Mesenchymal stem cell (in vitro differentiated cells and primary cell): ENCODE measurements at regions not wholly inside any gene's neighbourhood (a gene's known extent, or its start where the extent isn't known, plus 50 kb on each side); places are given as distances from the start of the nearest gene placed in this dataset.
"Not testable (repeated sequence)": the region's sequence is repeated elsewhere in the genome, so short reads cannot be mapped to it uniquely, and the experiment has no call there.

Source experiments
- DNase-seq: peaks from one replicate; pipeline ENCODE4 v3.0.0-alpha.2; 2013
- H2AFZ ChIP-seq: one replicate; pipeline ENCODE4 v1.6.1; 2013; ENCODE audit warnings: low read depth, mild to moderate bottlenecking, control low read depth, inconsistent platforms, low read length, moderate library complexity
- H2AK5ac ChIP-seq: 2 replicates; pipeline ENCODE4 v1.6.1; 2013; ENCODE audit warnings: low read length, moderate library complexity, mild to moderate bottlenecking, inconsistent platforms; ENCODE audit not compliant: severe bottlenecking
- H2BK120ac ChIP-seq: one replicate; pipeline ENCODE4 v1.6.1; 2013; ENCODE audit warnings: low read depth, mild to moderate bottlenecking, inconsistent platforms, low read length, moderate library complexity
- H2BK12ac ChIP-seq, 2 experiments: one replicate each; pipeline ENCODE4 v1.6.1; 2013; ENCODE audit warnings: inconsistent platforms in 2 of 2, low read length in 2 of 2, mild to moderate bottlenecking in 2 of 2, moderate library complexity in 2 of 2, control low read depth in 1 of 2
- H2BK15ac ChIP-seq: one replicate; pipeline ENCODE4 v1.6.1; 2013; ENCODE audit warnings: mild to moderate bottlenecking, low read depth, inconsistent platforms; ENCODE audit not compliant: poor library complexity, severe bottlenecking
- H2BK5ac ChIP-seq: 2 replicates; pipeline ENCODE4 v1.6.1; 2013; ENCODE audit warnings: low read depth, mild to moderate bottlenecking, low read length, control low read depth, inconsistent platforms; ENCODE audit not compliant: poor library complexity, severe bottlenecking
- H3K14ac ChIP-seq, 2 experiments: one replicate each; pipeline ENCODE4 v1.6.1; 2013; ENCODE audit warnings: inconsistent platforms in 2 of 2, low read length in 2 of 2, control low read depth in 1 of 2, mild to moderate bottlenecking in 1 of 2, moderate library complexity in 1 of 2
- H3K18ac ChIP-seq, 2 experiments: one replicate each; pipeline ENCODE4 v1.6.1; 2013; ENCODE audit warnings: inconsistent platforms in 2 of 2, low read length in 2 of 2, control low read depth in 1 of 2, low read depth in 1 of 2, mild to moderate bottlenecking in 1 of 2
- H3K23ac ChIP-seq, 2 experiments: one replicate each; pipeline ENCODE4 v1.6.1; 2013; ENCODE audit warnings: inconsistent platforms in 2 of 2, low read length in 2 of 2, mild to moderate bottlenecking in 2 of 2, moderate library complexity in 2 of 2, control low read depth in 1 of 2
- H3K27ac ChIP-seq: 2 replicates; pipeline ENCODE4 v1.5.1; 2013; ENCODE audit warnings: mild to moderate bottlenecking, moderate library complexity, low read length, control low read depth, inconsistent platforms; ENCODE audit not compliant: poor library complexity, severe bottlenecking
- H3K27me3 ChIP-seq, 2 experiments: 2 replicates each; pipeline versions ENCODE4 v1.6.1 to v1.7.0; 2013; ENCODE audit warnings: low read length in 2 of 2, mild to moderate bottlenecking in 2 of 2, moderate library complexity in 2 of 2, control low read depth in 1 of 2, inconsistent platforms in 1 of 2; ENCODE audit not compliant: control insufficient read depth in 1 of 2, insufficient read depth in 1 of 2
- H3K36me3 ChIP-seq, 2 experiments: 2 replicates each; pipeline versions ENCODE4 v1.6.1 to v1.7.0; 2013; ENCODE audit warnings: low read length in 2 of 2, control low read depth in 1 of 2, inconsistent platforms in 1 of 2, low read depth in 1 of 2, mild to moderate bottlenecking in 1 of 2; ENCODE audit not compliant: insufficient read depth in 2 of 2, control insufficient read depth in 1 of 2
- H3K4ac ChIP-seq, 2 experiments: one replicate each; pipeline ENCODE4 v1.6.1; 2013; ENCODE audit warnings: inconsistent platforms in 2 of 2, low read length in 2 of 2, mild to moderate bottlenecking in 2 of 2, moderate library complexity in 2 of 2, control low read depth in 1 of 2, low read depth in 1 of 2
- H3K4me1 ChIP-seq: 2 replicates; pipeline ENCODE4 v1.6.1; 2013; ENCODE audit warnings: low read depth, low read length, control low read depth; ENCODE audit not compliant: control insufficient read depth, insufficient read depth
- H3K4me2 ChIP-seq: 2 replicates; pipeline ENCODE4 v1.6.1; 2013; ENCODE audit warnings: low read length, mild to moderate bottlenecking, inconsistent platforms; ENCODE audit not compliant: poor library complexity, severe bottlenecking
- H3K4me3 ChIP-seq, 2 experiments: 2 replicates each; pipeline versions ENCODE4 v1.5.1 to v1.7.0; 2013; ENCODE audit warnings: low read length in 2 of 2, mild to moderate bottlenecking in 2 of 2, control low read depth in 1 of 2, low read depth in 1 of 2; ENCODE audit not compliant: insufficient read depth in 1 of 2
- H3K79me1 ChIP-seq: replicated peaks from 2 replicates; pipeline ENCODE4 v1.6.1; 2013; ENCODE audit warnings: mild to moderate bottlenecking, control low read depth, low read length, inconsistent platforms; ENCODE audit not compliant: poor library complexity, severe bottlenecking
- H3K9ac ChIP-seq: 2 replicates; pipeline ENCODE4 v1.7.0; 2013; ENCODE audit warnings: mild to moderate bottlenecking, low read length, moderate library complexity
- H3K9me3 ChIP-seq: 2 replicates; pipeline ENCODE4 v1.7.0; 2013; ENCODE audit warnings: mild to moderate bottlenecking, low read length; ENCODE audit not compliant: control insufficient read depth
- H4K8ac ChIP-seq: one replicate; pipeline ENCODE4 v1.6.1; 2013; ENCODE audit warnings: inconsistent platforms, mild to moderate bottlenecking, low read length, moderate library complexity
- H4K91ac ChIP-seq: one replicate; pipeline ENCODE4 v1.6.1; 2013; ENCODE audit warnings: mild to moderate bottlenecking, low read length, inconsistent platforms
- WGBS: methylation state at CpG from one replicate; pipeline ENCODE4 v1.1.7; 2013; ENCODE audit warnings: mixed read lengths; 5-methylcytosine and 5-hydroxymethylcytosine counted together

- H2AK5ac ChIP-seq = no peak overlapping the region
- H3K9me3 ChIP-seq = no peaks in the 10 kb centered on the region
- no peak overlapping the region for H4K8ac ChIP-seq
- no peak overlapping the region for H3K9ac ChIP-seq
- H3K14ac ChIP-seq = no peak overlapping the region
- no peak overlapping the region for H3K23ac ChIP-seq
- H2AFZ ChIP-seq = no peak overlapping the region
- H2BK5ac ChIP-seq = no peak overlapping the region
- no peak overlapping the region for H4K91ac ChIP-seq
- no peaks in the 10 kb centered on the region for H3K27me3 ChIP-seq
- no peak for DNase-seq
- H3K4me3 ChIP-seq = no peak overlapping the region
- H2BK15ac ChIP-seq = no peak overlapping the region
- no peak overlapping the region for H3K18ac ChIP-seq
- H3K4me1 ChIP-seq = no peaks in the 10 kb centered on the region
- no peak overlapping the region for H3K4me2 ChIP-seq
- H2BK12ac ChIP-seq = no peak overlapping the region
- H2BK120ac ChIP-seq = no peak overlapping the region
- no peaks in the 10 kb centered on the region for H3K36me3 ChIP-seq
- no peak overlapping the region for H3K27ac ChIP-seq
- H3K4ac ChIP-seq = no peak overlapping the region
- H3K79me1 ChIP-seq = no peaks in the 10 kb centered on the region
Measured at GRCh38 chr2:34799556-34799955, 1200.5 kb upstream of the FAM98A start.

GRCh38 chr2:34795586-34795985, 1196.5 kb upstream of the FAM98A start:
- not testable (repeated sequence) for H4K8ac ChIP-seq, H3K4me1 ChIP-seq, H2AFZ ChIP-seq, H4K91ac ChIP-seq, H3K14ac ChIP-seq, H3K9ac ChIP-seq, H3K4me3 ChIP-seq, H3K23ac ChIP-seq, H2BK12ac ChIP-seq, H3K27ac ChIP-seq, H3K36me3 ChIP-seq, H2AK5ac ChIP-seq, H3K4ac ChIP-seq, H2BK15ac ChIP-seq, H3K9me3 ChIP-seq, DNase-seq, H3K27me3 ChIP-seq, H2BK5ac ChIP-seq, H3K18ac ChIP-seq, H3K79me1 ChIP-seq, H3K4me2 ChIP-seq, H2BK120ac ChIP-seq
- 54% methylated on average over 5 of the region's 5 CpGs for WGBS

GRCh38 chr2:34789169-34789568, 1190.1 kb upstream of the FAM98A start:
- Histone ChIP-seq H3K4me1 (no peaks in the 10 kb centered on the region), H2BK120ac (no peak overlapping the region), H2AFZ (no peak overlapping the region), H2BK5ac (no peak overlapping the region), H3K27me3 (no peaks in the 10 kb centered on the region), H3K4me3 (no peak overlapping the region), H2BK12ac (no peak overlapping the region), H4K8ac (no peak overlapping the region), H4K91ac (no peak overlapping the region), H2BK15ac (no peak overlapping the region), H3K9ac (no peak overlapping the region), H3K18ac (no peak overlapping the region), H3K4ac (no peak overlapping the region), H3K36me3 (no peaks in the 10 kb centered on the region), H3K79me1 (no peaks in the 10 kb centered on the region), H3K23ac (no peak overlapping the region), H2AK5ac (no peak overlapping the region), H3K14ac (no peak overlapping the region), H3K9me3 (no peaks in the 10 kb centered on the region), H3K27ac (no peak overlapping the region), H3K4me2 (no peak overlapping the region)
- 63% methylated on average over 4 of the region's 4 CpGs for WGBS
- no peak for DNase-seq

- Histone ChIP-seq H3K79me1 (no peaks in the 10 kb centered on the region), H3K14ac (no peak overlapping the region), H2AK5ac (no peak overlapping the region), H2AFZ (no peak overlapping the region), H3K9ac (no peak overlapping the region), H2BK12ac (no peak overlapping the region), H3K4me1 (no peaks in the 10 kb centered on the region), H3K27ac (no peak overlapping the region), H3K4ac (no peak overlapping the region), H3K36me3 (no peaks in the 10 kb centered on the region), H2BK120ac (no peak overlapping the region), H4K91ac (no peak overlapping the region), H3K4me3 (no peak overlapping the region), H3K23ac (no peak overlapping the region), H3K9me3 (no peaks in the 10 kb centered on the region), H2BK5ac (no peak overlapping the region), H3K18ac (no peak overlapping the region), H4K8ac (no peak overlapping the region), H3K4me2 (no peak overlapping the region), H3K27me3 (no peaks in the 10 kb centered on the region), H2BK15ac (no peak overlapping the region)
- no peak for DNase-seq
Measured at GRCh38 chr2:34787341-34787740, 1188.2 kb upstream of the FAM98A start.
